ENCODE measurements at regions not wholly inside any gene's neighbourhood (a gene's known extent, or its start where the extent isn't known, plus 50 kb on each side); places are given as distances from the start of the nearest gene placed in this dataset.
A peak's percentile ranks its signal among the peaks of the same experiment; 100 is the strongest.
"Not testable (repeated sequence)": the region's sequence is repeated elsewhere in the genome, so short reads cannot be mapped to it uniquely, and the experiment has no call there.

GRCh38 chr1:166489670-166490436 is 323.1 kb upstream of the FAM78B start:
- peak; percentile 15 to 33 for DNase-seq (ENCODE audit: low read depth in 2 of 2)

- DNase-seq (ENCODE audit: low read depth in 2 of 2) = no peak
Measured at GRCh38 chr1:166490437-166490991, 323.7 kb upstream of the FAM78B start.

- DNase-seq (ENCODE audit: low read depth in 2 of 2) = not testable (repeated sequence)
Measured at GRCh38 chr1:166493765-166494164, 327.0 kb upstream of the FAM78B start.

- DNase-seq (ENCODE audit: low read depth in 2 of 2) = no peak
Measured at GRCh38 chr1:166507347-166507746, 331.9 kb upstream of the POGK start.

DNA sequence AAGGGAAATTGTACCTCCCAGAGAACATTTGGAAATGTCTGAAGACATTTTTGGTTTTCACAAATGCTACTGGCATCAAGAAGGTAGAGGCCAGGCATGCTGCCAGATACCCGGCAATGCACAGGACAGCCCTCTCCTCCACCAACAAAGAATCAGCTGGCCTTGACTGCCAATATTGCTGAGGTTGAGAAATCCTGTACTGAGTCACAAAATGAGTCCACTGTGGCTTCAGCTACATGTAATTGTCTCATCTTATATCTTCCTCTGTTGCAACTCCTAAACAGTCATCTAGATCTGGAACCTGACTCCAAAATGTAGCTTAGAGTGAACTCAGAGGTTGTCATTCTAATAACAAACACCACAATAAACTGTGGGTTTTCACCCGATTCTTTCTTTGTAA is 327.5 kb upstream of the POGK start:
- no peak for DNase-seq (ENCODE audit: low read depth in 2 of 2)

- no peak for DNase-seq (ENCODE audit: low read depth in 2 of 2)
Measured at GRCh38 chr1:166514067-166514466, 325.2 kb upstream of the POGK start.

- no peak for DNase-seq (ENCODE audit: low read depth in 2 of 2)
Measured at GRCh38 chr1:166527752-166528151, 311.5 kb upstream of the POGK start.

DNA sequence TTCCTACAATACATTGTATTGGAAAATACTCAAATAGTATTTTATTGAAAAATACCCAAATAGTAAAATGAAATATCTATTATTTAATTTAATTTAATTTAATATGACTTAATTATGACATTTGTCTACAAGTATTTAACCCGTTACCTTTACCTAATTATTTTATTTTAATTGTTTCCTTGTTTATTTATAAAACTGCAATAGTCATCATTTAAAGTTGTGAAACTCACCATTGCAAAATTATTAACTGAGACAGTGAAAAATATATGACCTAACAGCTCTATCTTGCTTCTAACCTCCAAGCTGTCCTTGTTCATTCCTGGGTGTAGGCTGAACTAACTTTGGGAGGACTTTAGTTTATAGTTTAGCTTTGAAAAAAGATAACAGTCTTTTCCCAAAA is 300.6 kb upstream of the POGK start:
- no peak for DNase-seq (ENCODE audit: low read depth in 2 of 2)

DNA sequence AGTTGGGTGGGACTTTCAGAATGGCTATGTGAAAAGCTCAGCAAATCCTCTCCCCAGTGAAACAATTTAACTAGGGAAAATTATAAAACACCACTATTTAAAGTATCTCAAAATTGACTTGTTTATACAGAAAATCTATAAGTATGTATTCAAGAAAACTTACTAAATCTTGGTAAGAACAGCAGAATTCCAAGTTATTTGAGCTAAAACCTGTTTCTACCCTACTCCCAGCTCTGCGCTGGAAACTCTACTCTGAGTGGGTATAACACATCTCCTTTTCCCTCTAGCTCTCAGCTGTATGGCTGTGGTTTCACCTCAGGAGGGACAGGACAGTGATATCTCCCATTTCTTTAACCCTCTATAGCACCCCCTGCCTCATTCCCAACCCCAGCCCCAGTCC is 295.2 kb upstream of the POGK start:
- no peak for DNase-seq (ENCODE audit: low read depth in 2 of 2)

DNA sequence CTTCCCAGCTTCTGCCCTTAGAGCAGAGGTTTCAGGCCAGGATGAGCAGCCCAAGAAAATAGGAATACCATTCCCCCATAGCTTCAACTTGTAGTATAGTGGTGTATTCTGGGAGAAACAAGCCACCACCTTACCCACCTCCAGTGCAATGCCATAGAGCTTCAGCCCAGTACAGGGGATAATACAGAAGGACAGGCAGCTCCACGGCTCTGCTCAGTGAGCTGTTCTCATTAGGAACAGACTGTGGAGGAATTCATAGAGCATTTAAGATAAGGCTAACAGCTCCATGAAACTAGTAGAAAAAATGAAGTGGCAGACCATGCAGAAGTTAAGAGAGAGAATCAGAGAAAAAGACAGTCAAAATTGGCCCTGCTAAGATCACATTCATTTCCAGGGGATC is 294.7 kb upstream of the POGK start:
- no peak for DNase-seq (ENCODE audit: low read depth in 2 of 2)

GRCh38 chr1:166552706-166553105 is 286.6 kb upstream of the POGK start:
- no peak for DNase-seq (ENCODE audit: low read depth in 2 of 2)

DNA sequence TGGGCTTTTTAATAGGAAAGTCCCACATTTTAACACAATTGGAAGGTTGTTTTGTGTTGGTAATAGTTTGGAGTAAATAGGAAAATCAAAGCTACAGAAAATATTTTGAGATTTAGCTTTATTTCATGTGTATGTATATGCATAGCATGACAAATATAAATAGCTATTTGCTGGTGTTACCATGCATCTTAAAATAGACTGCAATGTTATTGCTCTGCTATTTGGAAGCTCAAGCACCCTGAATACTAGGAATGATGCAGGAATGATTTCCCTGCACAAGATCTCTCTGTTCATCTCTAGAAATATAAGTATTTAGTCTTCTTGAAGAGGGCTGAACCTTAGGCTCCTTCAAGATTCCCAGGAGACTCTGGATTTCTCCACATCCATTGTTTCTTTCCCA is 268.3 kb upstream of the POGK start:
- DNase-seq (ENCODE audit: low read depth in 2 of 2) = no peak

DNA sequence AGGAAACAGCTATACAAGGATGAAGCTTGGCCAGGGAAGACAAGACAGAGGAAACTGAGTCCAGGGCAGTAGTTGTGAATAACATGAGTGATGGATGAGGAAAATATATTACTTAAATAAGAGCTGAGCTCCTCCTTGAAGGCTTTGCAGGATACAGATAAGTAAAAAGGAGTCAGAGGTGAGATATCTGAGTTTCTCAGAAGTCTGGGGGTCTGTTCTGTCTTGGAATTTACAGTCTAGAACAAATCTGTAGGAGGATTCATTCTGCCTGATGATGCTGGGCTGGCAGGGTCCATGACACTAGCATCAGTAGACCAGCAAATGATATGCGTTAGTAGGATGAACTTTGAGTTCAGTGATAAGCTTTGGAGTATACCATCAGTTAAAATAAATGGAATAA is 266.1 kb upstream of the POGK start:
- DNase-seq (ENCODE audit: low read depth in 2 of 2) = no peak

DNA sequence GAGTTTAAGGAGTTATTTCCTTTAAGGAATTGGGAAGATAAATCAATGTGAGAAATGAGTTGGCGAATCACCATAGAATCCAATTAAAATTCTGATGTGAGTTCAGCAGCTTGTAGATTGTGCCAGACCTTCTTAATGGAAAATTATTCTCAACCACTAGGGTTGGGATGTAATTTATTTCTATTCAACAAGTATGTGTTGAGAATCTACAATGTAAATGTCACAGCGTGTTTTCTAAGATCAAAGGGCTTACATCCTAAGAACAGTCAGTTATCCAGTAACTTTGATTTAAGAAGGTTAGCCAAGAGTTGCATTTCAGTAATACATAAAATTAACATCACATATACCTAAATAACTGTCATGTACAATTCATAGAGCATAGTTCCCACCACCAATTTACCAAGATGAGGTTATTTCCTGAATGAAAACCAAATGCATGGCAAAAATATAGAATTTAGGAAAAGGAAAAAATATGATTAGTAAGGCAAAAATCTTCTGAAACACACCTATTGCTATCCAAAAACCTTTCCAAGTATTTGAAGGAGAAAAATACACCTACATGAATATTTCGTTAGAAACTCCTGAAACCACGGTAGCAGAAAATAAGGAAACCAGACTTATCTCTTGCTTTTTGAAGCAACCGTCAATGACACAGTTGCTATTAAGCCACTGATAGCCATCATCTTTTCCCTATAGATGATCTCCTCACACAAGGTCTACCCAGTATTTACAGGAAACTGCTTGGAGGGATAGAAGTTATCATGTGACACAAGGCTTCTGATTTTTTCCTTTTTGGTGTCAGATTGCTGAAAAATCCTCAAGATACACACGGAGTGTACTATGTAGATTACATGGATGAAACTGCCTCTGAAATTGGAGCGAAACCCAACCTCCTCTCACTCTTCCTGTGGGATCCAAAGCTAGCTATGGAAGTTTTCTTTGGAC is 259.4 kb upstream of the POGK start:
- DNase-seq (ENCODE audit: low read depth in 2 of 2) = no peak

DNA sequence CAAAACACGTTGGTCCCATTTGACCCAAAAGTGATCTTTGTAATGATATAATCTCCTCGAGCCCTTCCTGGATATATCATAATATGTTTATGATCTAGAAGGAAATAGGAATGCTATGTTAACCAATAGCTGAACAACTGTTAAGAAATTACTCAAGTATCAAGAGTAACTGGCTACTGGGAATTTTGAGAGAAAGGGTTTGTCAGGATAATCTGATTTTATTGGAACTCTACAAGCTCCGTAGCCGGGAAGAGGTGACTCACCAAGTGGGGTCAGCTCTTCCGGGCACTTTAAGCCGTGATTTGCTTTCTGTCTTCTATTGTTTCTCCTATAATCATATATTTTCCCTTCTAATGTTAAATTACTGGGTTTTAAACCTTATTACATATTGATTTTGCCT is 250.5 kb upstream of the POGK start:
- no peak for DNase-seq (ENCODE audit: low read depth in 2 of 2)

DNA sequence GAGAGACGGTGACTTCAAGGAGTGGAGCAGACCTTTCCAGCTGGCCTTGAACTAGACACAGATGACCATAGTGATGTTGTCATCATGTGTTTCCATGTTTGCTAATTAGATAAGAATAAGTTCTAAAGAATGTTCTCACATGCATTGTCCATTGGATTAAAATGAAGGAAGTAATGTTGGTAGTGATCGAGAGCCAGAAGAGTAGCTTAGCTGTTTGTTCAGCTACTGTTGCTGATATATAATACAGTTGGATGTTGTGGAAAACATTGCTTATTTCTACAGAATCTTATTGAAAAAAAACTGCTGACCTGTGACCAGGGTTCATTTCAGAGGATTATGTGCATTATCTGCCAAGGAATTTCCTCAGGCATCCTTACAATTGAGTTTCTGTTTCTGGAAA is 249.1 kb upstream of the POGK start:
- DNase-seq (ENCODE audit: low read depth in 2 of 2) = no peak

DNA sequence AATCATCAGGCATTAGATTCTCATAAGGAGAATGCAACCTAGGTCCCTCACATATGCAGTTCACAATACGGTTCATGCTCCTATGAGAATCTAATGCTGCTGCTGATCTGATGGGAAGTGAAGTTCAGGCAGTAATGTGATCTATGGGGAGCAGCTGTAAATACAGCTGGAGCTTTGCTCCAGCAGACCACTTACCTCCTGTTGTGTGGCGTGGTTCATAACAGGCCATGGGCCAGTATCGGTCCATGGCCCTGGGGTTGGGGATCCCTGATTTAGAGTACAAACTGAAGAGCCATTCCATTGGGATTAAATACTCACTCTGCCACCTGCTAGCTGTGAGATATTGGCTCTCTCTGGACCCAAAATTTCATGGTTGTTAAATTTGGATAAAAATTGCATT is 244.6 kb upstream of the POGK start:
- DNase-seq (ENCODE audit: low read depth in 2 of 2) = no peak

DNA sequence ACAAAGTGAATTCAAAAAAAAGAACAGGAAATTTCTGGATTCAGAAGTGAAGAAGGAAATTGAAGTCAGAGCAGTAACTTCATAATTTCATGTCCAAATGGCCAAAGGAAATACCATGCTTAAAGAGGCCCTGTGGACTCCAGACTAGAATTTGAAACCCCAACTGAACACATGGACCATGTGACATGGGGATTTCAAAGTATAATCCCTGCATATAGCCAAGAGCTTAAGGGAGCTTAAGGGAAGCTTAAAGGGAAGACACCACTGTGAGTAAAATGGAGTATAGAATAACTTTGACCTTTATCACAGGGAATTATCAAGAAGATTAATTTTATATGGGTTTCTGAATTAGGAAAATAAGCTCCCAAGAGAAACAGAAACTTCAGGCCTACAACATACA is 241.8 kb upstream of the POGK start:
- DNase-seq (ENCODE audit: low read depth in 2 of 2) = no peak

DNA sequence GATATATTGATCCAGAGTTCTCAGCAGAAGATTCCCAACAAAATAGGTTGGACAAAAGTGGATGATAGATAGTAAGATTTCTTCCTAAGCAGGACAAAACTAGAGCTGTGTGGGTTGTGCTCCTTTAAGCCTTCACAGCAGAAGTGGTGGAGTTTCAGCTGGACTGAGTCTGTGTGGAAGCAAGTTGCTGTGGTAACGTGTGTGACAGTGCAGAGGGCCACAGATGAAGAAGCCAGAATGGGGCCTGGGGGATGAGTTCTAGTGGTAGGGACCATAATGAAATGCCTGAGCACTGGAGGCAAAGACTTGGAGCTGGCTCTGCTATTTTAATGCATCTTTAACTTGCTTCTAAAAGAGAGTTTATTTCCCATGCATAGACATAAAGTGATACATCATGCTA is 238.7 kb upstream of the POGK start:
- DNase-seq (ENCODE audit: low read depth in 2 of 2) = no peak

GRCh38 chr1:166601650-166602278 is 237.5 kb upstream of the POGK start:
- no peak for DNase-seq (ENCODE audit: low read depth in 2 of 2)

DNA sequence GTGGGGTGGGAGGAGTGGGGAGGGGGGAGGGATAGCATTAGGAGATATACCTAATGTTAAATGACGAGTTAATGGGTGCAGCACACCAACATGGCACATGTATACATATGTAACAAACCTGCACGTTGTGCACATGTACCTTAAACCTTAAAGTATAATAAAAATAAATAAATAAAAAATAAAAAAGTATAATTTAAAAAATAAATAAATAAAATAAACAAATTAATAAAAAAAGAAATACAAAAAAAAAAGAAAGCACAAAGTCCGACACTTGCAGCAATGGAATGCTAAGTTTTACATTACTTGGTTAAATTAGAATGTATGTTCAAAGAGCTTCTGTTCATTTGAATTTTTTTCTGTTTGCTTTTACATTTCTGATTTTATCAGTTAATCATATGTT is 236.5 kb upstream of the POGK start:
- not testable (repeated sequence) for DNase-seq (ENCODE audit: low read depth in 2 of 2)

- no peak for DNase-seq (ENCODE audit: low read depth in 2 of 2)
Measured at GRCh38 chr1:166603296-166603695, 236.0 kb upstream of the POGK start.
